NB4 (cell line): ENCODE measurements at regions not wholly inside any gene's neighbourhood (a gene's known extent, or its start where the extent isn't known, plus 50 kb on each side); places are given as distances from the start of the nearest gene placed in this dataset.

ENCODE experiments used
- CTCF ChIP-seq: IDR thresholded peaks from one replicate; pipeline ENCODE4 v1.5.1; 2012; ENCODE audit warnings: low read depth, low read length
- MAX ChIP-seq: IDR thresholded peaks from 2 replicates; pipeline ENCODE4 v1.6.1; 2011; ENCODE audit warnings: low read depth, low read length
- MYC ChIP-seq: IDR thresholded peaks from 2 replicates; pipeline ENCODE4 v1.6.1; 2011; ENCODE audit warnings: low read depth, low read length
- POLR2A ChIP-seq: IDR thresholded peaks from 2 replicates; pipeline ENCODE4 v1.6.1; 2011; ENCODE audit warnings: mild to moderate bottlenecking; ENCODE audit not compliant: insufficient read length; ENCODE audit errors: extremely low read depth

- TF ChIP-seq CTCF (no peak), POLR2A (no peak), MAX (no peak), MYC (no peak)
Observed at GRCh38 chr4:92031825-92032224, 271.9 kb upstream of the GRID2 start.
